Colon (tissue), 2 donors: ENCODE measurements at regions not wholly inside any gene's neighbourhood (a gene's known extent, or its start where the extent isn't known, plus 50 kb on each side); places are given as distances from the start of the nearest gene placed in this dataset.

ENCODE experiments used
- FAIRE-seq: peaks from 2 replicates; lab custom pipeline; 2012; peaks lifted over from hg19 to GRCh38; lab: Jason Lieb, UNC
- donor health status: control.
- donor health status: control.

DNA sequence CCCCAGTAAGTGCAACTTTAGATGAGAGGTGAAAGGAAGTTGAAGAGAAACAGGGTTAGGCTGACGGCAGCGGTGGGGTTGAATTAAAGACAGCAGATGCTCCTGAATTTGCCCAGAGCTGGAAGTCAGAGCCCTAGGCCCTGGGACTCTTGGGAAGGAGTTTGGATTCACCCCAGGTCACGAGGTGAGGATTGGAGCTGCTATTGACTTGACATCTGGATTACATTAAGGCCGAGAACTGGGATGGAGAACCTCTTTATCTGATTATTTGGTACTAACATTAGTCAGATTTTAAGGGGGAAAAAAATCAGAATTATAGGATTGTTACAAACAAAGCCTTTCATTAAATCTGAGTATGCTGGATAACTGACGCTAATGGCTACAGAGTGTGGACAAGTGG is 367.2 kb downstream of the ZNF536 start:
- no peak for FAIRE-seq

DNA sequence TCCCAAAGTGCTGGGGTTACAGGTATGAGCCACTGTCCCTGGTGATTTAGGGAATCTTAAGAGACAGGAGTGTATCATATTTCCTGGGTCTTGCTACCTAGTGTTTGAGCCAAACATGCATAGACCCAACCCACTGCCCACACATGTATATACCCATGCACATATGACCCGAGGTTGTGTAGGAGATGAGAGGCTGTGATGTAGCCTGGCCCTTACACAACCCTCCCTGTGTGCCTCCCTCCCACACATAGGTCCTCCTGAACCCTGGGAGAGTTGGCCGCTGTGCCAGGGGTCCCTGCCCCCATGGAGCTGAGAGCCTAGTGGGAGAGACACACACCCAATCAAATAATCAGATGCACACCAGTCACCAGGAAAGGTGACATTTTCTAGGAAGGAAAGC is 365.9 kb downstream of the ZNF536 start:
- no peak for FAIRE-seq

DNA sequence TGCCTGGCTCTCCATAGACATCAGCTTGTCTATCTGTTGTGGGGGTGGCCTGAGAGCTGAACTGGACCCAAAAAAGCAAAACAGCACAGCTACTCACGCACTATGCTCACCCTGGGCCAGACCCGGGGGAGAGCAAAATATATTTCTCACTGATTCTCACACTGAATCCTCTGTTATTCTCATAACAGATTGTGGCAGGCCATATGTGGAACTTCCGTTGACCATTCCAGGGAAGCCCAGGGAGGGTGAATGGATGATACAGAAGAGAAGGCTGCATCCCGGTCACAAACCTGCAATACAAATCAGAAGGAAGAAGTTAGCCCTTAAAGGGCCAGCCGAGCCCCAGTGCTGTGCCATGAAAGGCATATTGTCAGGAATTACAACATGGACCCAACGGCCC is 362.5 kb downstream of the ZNF536 start:
- no peak for FAIRE-seq

DNA sequence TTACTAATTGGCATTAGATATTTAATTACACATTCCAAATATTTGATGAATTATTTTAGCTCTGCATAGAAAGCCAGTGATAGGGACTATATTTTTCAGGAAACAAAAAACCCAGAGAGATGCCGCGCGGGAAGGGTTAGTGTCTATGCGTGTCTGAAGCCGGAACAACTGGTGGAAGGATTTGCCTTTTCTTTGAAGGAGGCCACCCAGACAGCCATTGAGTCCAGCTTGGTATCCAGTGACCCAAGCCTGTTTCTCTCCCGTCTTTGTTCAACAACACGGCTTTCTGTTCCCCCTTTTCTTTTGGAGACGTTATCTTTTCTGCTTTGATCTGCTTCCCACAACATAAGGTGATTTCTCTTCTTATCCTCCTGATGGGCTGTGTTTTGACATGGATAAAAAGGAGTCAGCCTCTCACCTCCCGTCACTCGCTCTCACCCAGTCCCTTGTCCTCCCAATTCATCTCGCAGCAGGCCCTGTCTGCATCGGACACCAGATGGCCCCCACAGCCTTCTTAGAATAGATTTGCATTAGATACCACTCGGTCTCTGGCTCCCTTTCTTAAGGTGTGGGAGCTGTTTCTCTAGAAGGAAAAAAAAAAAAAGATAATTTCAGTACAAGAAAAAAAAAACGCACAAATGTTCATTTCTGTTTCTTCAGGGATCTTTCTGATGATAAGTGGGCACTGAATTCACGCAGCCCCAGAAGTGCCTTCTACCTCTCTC is 361.8 kb downstream of the ZNF536 start:
- FAIRE-seq: no peak

DNA sequence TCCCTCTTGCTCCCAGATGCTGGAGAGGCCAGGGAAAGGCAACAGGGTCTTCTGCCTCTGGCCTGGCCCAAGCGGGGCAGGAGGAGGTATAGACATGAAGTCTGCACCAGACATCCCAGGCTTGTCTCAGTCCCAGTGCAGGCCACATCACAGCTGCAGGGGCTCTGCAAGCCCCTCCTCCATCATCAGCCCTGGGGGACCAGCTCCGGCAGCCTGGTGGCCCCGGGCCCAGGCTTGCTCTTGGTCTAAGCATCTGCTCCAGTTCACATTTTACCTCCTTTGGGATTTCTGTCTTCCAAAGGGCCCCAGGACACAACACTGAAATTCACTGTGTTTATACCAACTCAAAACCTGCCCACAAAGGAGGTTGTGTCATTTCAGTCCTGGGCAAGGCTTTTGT is 359.4 kb downstream of the ZNF536 start:
- no peak for FAIRE-seq

DNA sequence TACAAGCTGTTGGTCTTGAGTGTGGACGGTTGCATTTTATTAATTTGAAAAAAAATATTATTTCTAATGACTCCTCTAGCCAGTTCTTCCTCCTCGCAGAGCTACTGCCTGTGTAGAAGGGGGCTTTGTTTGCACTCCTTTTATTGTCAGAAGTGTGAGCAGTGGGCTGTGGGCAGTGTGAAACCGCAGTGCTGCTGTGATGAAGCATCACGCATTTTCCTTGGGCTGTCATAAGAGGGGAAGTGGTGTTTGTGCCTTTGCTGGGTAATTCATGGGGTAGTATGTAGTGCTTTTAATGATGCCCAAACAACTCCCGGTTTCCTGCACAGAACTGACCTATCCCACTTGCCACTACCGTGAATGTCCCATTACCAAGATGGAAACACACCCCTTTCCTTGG is 357.3 kb downstream of the ZNF536 start:
- FAIRE-seq: no peak

DNA sequence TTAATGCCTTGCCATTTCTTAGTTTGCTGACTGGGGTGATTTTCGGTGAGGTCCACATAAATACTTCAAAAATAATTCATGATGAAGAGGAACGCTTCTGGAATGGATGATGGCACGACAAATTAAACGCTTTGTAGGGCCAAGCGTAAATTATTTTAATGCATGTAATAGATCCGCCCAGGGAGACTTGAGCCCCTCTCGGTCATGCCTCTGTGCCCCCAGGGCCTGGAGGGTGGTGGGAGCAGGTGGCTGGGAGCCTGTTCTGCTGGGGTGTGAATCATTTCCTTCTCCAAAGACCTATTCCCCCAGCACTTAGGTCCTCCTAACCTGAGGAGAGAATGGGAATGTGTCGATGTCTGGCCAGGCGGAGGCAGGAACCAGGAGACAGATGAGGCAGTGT is 350.6 kb downstream of the ZNF536 start:
- FAIRE-seq: no peak

DNA sequence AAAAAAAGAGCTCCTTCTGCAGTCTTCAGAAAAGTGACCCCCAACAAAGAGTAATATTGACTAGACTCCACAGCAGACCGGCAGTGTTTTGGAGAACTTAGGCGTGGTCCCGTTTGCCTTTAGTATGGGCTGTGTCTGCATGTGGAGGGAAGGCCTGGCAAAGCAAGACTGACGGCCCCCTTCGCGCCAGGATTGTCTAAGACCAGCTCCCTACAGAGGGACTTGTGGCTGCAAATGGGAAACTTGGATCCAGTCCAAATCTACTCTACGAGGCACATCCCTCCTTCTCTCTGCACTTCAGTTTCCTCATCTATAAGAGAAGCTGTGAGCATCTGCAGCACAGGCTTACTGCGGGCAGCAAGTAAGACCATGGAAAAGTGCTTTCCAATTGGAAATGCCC is 350.0 kb downstream of the ZNF536 start:
- FAIRE-seq: no peak

DNA sequence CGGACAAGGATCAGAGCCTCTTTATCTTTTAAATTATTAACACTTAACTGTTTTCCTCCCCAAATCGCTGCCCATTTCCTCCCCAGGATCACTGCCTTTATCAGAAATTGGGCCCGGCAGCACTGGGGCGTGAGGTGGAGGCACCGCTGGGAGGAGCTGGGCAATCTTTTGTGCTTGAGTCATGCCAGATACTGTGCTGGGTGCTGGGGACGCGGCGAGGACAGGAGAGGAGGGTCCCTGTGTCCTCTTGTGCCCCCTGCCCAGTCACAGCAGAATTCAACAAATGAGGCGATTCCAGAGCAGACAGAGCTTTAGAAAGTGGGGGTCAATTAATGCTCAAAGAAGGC is 347.8 kb downstream of the ZNF536 start:
- no peak for FAIRE-seq

DNA sequence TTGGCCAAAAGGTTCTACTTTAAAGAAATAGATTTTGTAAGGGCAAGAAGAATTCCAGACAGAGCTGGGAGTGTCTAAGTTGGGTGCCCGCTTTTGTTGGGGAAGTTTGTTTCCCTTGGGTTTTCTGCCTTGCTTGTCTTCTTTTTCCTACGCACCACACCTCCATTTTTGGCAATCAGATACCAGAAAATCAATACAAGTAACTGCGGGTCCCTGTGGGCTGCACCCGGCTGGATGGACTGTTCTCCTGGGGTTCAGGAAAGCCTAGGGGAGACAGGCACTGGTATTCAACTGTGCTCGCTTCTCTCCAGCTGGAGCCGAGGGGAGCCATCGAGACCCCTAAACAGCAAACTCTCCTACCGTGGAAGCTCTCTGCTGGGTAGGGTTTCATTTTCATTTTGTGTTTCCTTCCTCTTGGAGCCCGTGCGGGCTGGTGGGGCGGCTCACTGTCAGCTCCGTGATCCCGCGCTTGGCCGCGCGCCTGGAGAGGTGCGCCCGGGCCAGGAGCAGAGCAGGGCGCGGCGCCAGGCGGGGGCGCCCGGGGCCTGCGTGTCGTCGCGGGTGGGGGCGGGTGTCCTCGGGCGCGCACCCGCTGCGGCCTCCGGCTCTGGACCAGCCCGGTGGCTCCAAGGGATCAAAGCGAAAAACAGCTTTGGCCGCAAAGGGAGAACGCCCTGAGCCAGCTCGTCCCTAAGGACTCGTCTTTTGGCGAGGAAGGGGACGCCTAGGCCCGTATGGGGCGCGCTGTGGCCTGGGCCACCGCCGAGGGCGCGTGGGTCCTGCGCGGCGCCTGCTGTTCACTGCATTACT is 347.2 kb downstream of the ZNF536 start:
- FAIRE-seq: no peak

DNA sequence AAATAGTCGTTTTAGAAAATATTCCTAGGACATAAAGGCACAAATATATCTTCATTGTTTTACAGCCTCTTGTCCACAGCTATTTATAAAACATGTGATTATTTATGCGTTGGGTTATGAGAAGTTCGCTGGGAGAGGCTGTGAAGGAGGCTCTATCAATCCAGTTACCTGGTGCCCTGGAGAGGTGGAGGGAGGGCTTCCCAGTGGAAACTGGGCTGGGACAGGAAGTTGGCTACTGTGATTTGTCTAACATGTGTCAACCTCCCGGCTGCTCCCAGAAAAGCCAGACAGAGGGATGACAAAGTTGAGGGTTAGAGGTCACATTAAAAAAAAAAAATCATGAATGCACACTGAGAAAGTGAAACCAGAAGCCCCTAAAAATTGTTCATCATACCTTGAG is 346.5 kb downstream of the ZNF536 start:
- FAIRE-seq: no peak

DNA sequence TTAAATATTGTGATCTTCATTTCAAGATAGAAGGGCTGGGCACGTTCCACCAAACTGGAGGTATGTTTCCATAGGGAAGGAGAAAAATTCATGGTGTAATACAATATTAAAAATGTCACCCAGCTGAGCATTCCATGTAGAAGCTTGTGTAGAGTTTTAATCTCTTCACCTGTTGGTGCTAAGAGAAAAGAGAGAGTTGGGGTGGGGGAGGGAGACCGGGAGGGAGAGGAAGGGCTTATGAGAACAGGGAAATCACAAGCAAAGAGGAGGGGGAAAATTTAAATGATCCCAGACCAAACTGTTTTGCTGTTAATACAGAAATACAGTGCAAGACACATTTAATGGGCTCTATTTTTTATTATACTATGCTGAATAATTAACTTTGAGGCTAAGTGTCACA is 345.8 kb downstream of the ZNF536 start:
- FAIRE-seq: no peak

DNA sequence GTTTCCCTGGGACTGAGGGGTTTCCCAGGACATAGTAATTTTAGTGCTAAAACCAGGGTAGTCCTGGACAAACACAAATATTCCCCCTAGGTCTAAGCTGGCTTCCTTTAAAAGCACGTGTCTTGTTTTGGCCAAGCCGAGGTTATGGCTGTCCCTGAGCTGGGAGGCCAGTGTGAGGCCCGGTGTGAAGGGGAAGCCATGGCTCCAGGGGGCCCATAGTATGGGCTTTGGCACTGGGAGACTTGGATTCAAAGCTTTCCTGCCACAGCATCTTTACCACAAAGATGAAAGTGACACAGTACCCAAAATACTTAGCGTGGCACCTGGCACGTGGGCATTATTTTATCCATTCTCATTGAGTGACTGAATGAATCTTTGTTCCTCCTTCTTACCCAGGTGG is 345.2 kb downstream of the ZNF536 start:
- FAIRE-seq: no peak

DNA sequence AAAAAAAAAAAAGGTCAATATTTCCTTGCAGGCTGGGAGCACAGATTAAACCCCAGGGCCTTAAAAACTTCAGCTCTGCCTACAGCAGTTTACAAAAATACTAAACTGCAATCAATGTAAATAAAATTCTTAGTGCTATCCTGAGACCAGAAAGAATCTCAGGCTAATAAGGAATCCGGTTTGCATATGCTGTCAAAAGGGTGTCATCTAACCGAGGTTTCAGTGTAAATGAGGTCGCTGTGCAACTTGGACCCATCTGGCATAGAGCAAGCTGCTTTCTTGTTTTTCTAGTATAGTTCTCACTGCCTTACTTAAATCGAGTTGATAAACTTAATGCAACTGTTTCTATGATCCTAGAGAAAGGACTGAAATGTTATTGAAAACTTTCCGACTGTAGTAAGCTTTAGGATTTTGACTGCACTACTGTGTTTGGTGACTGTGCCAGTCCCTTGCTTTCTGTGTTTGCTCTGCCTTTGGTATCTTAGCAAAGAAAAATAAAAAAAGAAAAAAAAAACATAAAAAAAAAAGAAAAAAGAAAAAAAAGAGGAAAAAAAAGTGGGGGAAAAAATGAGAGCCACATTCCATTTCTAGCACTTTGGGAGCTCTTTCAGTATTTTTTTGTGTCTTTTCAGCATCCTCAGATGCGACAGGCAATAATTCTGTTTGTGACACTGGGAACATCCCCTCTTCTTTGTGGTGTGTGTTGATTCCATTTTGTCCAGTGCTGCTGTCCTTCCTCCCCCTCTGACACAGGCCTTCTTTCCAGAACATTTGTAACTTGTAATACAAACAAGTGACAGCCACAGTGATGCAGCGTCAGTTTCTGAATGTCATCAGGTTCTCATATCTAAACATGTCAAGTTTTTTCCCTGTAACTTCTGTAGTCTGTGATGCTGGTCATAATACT is 340.5 kb downstream of the ZNF536 start:
- no peak for FAIRE-seq

DNA sequence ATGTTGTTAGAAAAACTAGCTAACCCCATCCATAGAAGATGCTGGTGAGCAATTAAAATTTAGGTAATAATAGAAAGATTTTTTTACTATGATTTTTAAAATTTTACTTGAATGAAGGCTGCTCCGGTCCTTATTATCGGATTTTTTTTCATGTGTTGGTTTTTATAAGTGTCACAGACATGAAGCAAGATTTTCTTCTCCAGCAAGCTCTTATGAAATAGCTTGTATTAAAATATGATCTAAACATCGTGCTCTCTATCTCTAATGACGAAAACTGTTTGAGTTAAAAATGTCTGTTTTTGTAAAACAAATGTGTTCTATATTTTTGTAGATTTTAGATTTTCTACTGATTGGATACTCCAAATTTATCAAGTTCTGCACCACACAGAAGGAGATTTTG is 339.6 kb downstream of the ZNF536 start:
- no peak for FAIRE-seq

DNA sequence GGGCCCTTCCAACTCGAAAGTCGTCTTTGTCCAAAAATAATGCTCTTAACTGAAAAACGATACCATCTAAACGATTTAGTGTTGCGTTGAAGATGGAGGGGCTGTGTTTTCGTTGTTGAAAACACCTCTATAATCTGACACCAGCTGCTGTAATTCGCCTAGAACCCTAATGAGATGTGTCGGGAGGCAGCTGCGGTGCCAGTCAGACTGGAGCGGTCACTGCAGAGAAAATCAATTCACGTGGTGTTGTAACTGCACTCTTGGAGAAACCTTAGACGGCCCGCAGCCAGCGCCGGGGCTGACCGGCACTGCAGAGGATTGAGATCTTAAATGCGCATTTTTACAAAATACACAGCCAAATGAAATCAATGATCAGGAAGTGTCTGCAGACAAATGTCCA is 339.1 kb downstream of the ZNF536 start:
- no peak for FAIRE-seq

DNA sequence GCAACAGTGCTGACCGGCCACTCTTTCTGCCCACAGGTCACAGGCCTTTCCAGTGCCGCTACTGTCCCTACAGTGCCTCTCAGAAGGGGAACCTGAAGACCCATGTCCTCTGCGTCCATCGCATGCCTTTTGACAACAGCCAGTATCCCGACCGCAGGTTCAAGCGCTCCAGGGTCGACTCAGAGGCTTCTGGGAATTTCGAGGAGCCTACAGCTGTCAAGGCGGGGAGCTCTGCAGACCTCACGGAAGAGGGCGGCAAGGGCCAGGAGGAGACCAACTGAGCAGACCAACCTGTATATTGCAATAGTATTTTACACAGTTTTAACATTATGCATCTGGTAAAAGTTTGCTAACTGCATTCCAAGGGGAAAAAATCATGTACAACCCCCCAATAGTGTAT is 338.5 kb downstream of the ZNF536 start:
- FAIRE-seq: no peak

DNA sequence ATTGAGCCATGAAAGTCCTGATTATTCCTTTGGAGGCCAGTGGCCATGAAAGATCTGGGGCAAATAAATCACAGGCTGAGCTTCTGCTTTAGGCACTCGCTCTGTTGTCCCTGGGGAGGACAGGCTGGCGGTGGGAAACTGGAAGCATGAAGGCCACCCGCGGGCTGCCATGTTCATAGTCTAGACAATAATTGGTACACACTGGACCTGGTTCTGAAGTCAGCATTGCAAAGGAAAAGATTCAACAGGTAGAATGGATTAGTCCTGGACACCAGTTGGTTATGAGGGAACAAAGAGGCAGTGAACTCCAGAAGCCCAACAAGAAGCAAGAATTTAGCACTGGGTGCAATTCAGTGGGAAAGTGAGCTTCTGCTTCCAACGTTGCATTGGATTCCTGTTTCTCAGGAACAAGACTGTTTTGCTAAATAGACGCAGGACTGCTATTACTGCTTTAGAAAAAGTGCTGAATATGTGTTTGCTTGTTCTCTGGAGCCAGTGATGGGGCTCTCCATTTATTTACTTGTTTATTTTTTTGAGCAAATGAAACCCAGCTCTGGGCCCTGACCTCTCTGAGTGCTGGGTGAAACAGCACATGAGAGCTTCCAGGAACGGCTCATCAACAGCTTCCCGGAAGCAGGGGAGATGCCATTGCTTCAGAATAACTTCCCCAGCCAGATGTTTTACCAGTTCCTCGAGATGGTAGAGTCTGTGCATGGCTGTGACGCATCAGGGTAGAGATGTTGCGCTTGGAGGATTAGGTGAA is 336.4 kb downstream of the ZNF536 start:
- no peak for FAIRE-seq

DNA sequence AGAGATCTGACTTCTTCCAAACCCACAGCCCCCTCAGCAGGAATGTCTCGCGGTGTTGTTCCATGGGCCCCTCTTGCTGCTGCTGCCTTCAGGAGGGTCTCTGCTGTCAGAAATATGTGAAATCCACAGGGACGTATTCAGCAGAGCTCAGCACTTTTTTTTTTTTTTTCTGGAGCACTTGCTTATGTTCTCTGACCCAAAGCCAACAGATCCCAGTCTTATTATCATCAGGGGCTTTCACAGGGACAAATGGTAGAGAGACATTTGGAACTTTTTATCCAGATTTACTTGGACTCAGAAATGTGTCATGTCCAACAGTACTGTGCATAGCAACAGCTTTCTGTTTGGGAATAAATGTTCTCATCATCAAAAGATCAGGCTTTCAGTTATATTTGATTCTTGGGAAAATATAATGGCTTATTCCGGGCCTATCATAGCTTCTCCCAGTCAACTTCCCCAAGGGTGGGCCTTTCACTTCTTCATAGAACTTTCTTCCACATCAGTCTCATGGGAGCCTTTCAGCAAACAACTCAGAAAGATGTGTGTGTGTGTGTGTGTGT is 332.7 kb downstream of the ZNF536 start:
- no peak for FAIRE-seq

DNA sequence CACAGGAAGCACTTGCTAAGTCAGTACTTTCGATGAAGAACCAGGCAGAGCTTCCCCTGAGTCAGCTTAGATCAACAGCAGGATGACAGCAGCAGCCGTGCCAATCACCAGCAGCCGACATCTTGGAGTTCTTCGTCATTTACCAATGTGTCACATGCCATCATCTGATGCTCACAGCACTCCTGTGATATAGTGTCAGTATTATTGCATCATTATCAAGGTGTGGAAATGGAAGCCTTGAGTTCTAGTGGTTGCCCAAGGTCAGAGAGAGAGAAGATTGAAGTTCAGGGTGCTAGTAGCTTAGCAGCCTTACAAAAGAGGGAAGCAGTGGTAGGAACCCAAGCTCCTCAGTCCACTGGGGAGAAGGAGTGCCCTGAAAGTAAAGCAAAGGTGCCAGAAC is 331.5 kb downstream of the ZNF536 start:
- FAIRE-seq: no peak

DNA sequence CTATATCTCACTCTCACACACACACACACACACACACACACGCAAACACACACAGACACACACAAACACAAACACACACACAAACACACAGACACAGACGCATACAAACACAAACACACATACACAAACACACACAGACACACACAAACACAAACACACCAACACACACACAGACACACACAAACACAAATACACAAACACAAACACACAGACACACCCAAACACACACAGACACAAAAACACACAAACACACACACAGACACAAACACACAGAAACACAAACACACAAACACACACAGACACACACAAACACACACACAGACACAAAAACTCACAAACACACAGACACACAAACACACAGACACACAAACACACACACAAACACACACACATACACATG is 329.0 kb downstream of the ZNF536 start:
- FAIRE-seq: no peak

DNA sequence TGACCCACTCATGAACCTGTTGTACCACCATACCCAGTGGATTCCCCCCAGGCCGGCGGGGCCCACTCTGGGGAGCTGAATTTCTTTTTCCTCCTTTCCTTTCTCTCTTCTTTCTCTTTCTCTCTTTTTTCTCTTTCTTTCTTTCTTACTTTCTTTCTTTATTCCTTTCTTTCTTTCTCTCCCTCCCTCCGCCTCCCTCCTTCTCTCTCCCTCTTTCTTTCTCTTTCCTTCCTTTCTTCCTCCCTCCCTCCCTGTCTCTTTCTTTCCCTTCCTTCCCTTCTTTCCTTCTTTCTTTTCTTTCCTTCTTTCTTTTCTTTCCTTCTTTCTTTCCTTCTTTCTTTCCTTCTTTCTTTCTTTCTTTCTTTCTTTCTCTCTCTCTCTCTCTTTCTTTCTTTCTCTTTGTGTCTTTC is 327.7 kb downstream of the ZNF536 start:
- FAIRE-seq: no peak
